Right lobe of liver (tissue), 6 donors: ENCODE measurements at regions not wholly inside any gene's neighbourhood (a gene's known extent, or its start where the extent isn't known, plus 50 kb on each side); places are given as distances from the start of the nearest gene placed in this dataset.

Source experiments
- ATAC-seq, 4 donors: fragments of 200-7000 bp; cut with Tn5 transposase; one replicate each; pipeline ENCODE4 v1.9.1; 2020; ENCODE audit warnings: mild to moderate bottlenecking in 4 of 4, moderate library complexity in 4 of 4
- DNase-seq, 3 donors: peaks; one replicate each; pipeline ENCODE4 v3.0.0-alpha.2; 2020
- H3K27ac ChIP-seq, 3 donors: fragments of 200-600 bp; one replicate each; pipeline ENCODE4 v1.8.0; 2022
- H3K27me3 ChIP-seq, 2 donors: fragments of 200-600 bp; one replicate each; pipeline ENCODE4 v1.8.0; 2022
- H3K36me3 ChIP-seq, 4 donors: fragments of 200-600 bp; sonication (generic) in 1 of 4; one replicate each; pipeline versions ENCODE4 v1.5.1 to v1.8.0; 2017 to 2022; ENCODE audit warnings: control low read depth in 1 of 4
- H3K4me1 ChIP-seq, 4 donors: fragments of 200-600 bp; sonication (generic) in 1 of 4; one replicate each; pipeline versions ENCODE4 v1.5.1 to v1.8.0; 2017 to 2022; ENCODE audit warnings: control low read depth in 1 of 4
- H3K4me3 ChIP-seq, 3 donors: fragments of 200-600 bp; one replicate each; pipeline ENCODE4 v1.8.0; 2022
- H3K9me3 ChIP-seq, 4 donors: fragments of 200-600 bp; sonication (generic) in 1 of 4; one replicate each; pipeline versions ENCODE4 v1.5.1 to v1.8.0; 2017 to 2022; ENCODE audit warnings: control low read depth in 1 of 4
- POLR2A ChIP-seq: fragments of 450-650 bp; IDR thresholded peaks from one replicate; pipeline ENCODE4 v1.6.1; 2017; ENCODE audit warnings: antibody characterized with exemption, mild to moderate bottlenecking
- WGBS: methylation state at CpG from one replicate; pipeline ENCODE4 v1.1.6; 2018; ENCODE audit warnings: low coverage, low lambda C conversion rate; ENCODE audit not compliant: insufficient coverage; ENCODE audit errors: missing lambda C conversion rate; 5-methylcytosine and 5-hydroxymethylcytosine counted together
- intact Hi-C, 2 donors: fragments of 100-400 bp; cut with DNase I; formaldehyde crosslinking; loops; one replicate each; pipeline versions ENCODE4 v1.11.2 to v1.14.1; 2022
- TF ChIP-seq, protein P1 (sequence below), 4 donors: fragments of 200-600 bp in 3 of 4; fragments of 450-650 bp in 1 of 4; IDR thresholded peaks; one replicate each; pipeline versions ENCODE4 v1.5.1 to v1.8.0; 2016 to 2022; ENCODE audit warnings: antibody characterized with exemption in 4 of 4, mild to moderate bottlenecking in 2 of 4
- donor health status: DM: no; HTN: yes; CAD: no.
- donor health status: DM: no; HTN: no; CAD: no.
- donor health status: DM: no; HTN: no; CAD: no.
- donor health status: DM: no; HTN: yes; CAD: no.
- donor health status: DM: no; HTN: yes; CAD: no.

DNA sequence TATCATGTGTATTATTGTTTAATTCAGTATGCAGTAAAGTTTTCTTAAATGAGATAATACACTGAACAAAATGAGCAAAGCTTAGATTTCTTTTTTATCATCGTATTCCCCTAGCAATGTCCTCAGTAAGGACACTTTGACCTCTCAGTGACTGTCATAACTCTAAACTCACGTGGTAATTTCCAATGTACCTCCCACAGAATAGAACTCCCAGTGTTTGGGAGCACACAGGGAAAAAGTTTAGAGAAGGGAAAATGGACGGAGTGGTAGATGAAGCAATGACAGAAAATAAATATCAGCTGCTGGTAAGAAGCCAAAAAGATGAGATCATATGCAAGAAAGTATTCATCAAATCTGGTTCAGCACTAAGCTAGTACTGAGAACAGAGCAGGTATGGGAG, 758.6 kb upstream of the KCND2 start:
- no peaks in the 10 kb centered on the region for H3K9me3 ChIP-seq
- peak; percentile 49 to 94 (median 74) for ATAC-seq
- H3K27ac ChIP-seq, result peak overlapping the region in 1 of 3 donors; percentile 52
- intact Hi-C loops, result no loop called here
- no peaks in the 10 kb centered on the region for H3K27me3 ChIP-seq
- no peak overlapping the region for H3K4me3 ChIP-seq
- 8% methylated on average over 3 of the region's 3 CpGs for WGBS
- no peak for TF ChIP-seq POLR2A
- TF ChIP-seq, protein P1, sequence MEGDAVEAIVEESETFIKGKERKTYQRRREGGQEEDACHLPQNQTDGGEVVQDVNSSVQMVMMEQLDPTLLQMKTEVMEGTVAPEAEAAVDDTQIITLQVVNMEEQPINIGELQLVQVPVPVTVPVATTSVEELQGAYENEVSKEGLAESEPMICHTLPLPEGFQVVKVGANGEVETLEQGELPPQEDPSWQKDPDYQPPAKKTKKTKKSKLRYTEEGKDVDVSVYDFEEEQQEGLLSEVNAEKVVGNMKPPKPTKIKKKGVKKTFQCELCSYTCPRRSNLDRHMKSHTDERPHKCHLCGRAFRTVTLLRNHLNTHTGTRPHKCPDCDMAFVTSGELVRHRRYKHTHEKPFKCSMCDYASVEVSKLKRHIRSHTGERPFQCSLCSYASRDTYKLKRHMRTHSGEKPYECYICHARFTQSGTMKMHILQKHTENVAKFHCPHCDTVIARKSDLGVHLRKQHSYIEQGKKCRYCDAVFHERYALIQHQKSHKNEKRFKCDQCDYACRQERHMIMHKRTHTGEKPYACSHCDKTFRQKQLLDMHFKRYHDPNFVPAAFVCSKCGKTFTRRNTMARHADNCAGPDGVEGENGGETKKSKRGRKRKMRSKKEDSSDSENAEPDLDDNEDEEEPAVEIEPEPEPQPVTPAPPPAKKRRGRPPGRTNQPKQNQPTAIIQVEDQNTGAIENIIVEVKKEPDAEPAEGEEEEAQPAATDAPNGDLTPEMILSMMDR (IDR thresholded peaks at IDR 0.05), result no peak
- H3K4me1 ChIP-seq, result peaks cover 0 to 20% (median 0%) of the 10 kb centered on the region in 4 donors
- no peaks in the 10 kb centered on the region for H3K36me3 ChIP-seq
- DNase-seq, result no peak

DNA sequence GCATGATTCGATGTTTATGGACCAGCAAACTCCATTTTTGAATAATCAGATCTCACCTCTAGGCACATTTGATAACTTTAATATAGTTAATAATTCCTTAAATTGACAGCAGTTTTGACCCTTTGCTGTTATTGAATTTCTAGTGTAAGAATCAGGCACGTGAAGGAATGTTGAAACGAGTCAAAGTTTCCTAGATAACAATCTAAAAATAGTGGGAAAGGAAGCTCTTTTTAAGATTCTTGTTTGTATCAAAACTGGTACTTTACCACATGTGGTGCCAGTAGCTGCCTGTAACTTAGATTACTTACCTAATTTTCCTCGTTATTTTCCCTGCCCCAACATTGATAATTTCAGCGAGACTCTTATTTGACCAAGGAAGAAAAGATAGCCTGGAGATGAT, 757.8 kb upstream of the KCND2 start:
- 22% methylated on average over 5 of the region's 5 CpGs for WGBS

DNA sequence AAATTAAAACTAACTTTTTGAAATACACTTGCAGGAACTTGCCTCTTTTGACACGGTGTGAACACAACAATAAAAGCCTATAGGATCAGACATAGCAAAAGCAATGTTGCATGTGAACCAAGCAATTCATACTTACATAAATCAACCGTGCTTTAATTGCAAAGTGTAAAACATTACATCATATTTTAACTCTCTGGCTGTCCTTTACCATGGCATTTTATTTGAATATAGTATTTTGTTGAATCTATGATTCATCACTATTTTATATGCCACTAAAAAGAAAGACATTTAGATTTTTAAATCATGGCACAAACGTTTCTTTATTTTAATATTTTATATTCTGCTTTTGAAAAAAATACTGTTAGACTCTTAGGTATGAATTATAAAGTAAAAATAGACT, 757.0 kb upstream of the KCND2 start:
- WGBS, result 63% methylated on average over 3 of the region's 3 CpGs
- Histone ChIP-seq H3K4me3 (no peak overlapping the region), H3K27ac (no peak overlapping the region), H3K27me3 (no peaks in the 10 kb centered on the region), H3K9me3 (no peaks in the 10 kb centered on the region), H3K36me3 (no peaks in the 10 kb centered on the region), H3K4me1 (peaks cover 0 to 20% (median 0%) of the 10 kb centered on the region in 4 donors)
- TF ChIP-seq, protein P1 (IDR thresholded peaks at IDR 0.05), result no peak
- DNase-seq (no peak), ATAC-seq (no peak)
- intact Hi-C loops, result no loop called here

More for the DNA sequence above, 757.8 kb upstream of the KCND2 start:
- Histone ChIP-seq H3K27me3 (no peaks in the 10 kb centered on the region), H3K4me1 (peaks cover 0 to 20% (median 0%) of the 10 kb centered on the region in 4 donors), H3K36me3 (no peaks in the 10 kb centered on the region), H3K9me3 (no peaks in the 10 kb centered on the region), H3K4me3 (no peak overlapping the region), H3K27ac (peak overlapping the region in 1 of 3 donors; percentile 52)
- ATAC-seq, result peak; percentile 18 to 68 (median 39)
- DNase-seq, result no peak
- intact Hi-C loops, result no loop called here
- TF ChIP-seq POLR2A, result no peak
- TF ChIP-seq, protein P1 (IDR thresholded peaks at IDR 0.05), result no peak

DNA sequence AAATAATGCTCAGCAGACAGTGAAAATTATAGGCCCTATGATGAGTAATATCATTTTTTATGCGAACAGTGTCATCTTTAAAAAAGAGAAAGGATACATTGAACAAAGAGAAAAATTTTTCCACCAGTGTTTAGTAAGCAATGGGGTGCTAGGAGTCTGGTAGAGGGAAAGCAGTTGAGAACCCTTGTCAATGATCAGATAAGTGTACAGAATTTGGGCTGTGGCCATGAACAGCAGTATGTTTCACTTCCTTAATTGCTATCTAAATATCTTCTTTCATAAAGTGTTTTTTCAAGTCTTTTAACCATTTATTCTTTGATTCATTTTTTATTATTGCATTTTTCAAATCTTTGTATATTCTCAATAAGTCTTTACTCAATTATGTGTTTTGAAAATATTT, 750.7 kb upstream of the KCND2 start:
- DNase-seq, result no peak
- no peak for ATAC-seq
- Histone ChIP-seq H3K9me3 (no peaks in the 10 kb centered on the region), H3K27me3 (no peaks in the 10 kb centered on the region), H3K27ac (no peak overlapping the region), H3K36me3 (no peaks in the 10 kb centered on the region), H3K4me3 (no peak overlapping the region), H3K4me1 (no peaks in the 10 kb centered on the region)
- WGBS, result 70% methylated on average over 1 of the region's 1 CpG
- intact Hi-C loops, result no loop called here
- no peak for TF ChIP-seq POLR2A
- TF ChIP-seq, protein P1 (IDR thresholded peaks at IDR 0.05), result no peak

DNA sequence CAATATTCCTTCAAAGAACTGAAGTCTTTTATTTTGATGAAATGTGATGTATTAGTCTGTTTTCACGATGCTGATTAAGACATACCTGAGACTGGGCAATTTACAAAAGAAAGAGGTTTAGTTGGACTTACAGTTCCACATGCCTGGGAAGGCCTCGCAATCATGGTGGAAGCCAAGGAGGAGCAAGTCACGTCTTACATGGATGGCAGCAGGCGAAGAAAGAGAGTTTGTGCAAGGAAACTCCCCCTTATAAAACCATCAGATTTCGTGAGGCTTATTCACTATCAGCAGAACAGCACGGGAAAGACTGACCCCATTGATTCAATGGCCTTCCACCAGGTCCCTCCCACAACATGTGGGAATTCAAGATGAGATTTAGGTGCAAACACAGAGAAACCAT, 750.3 kb upstream of the KCND2 start:
- no peak for ATAC-seq
- WGBS, result 81% methylated on average over 6 of the region's 6 CpGs
- TF ChIP-seq, protein P1 (IDR thresholded peaks at IDR 0.05), result no peak
- no peak for TF ChIP-seq POLR2A
- Histone ChIP-seq H3K9me3 (no peaks in the 10 kb centered on the region), H3K4me1 (no peaks in the 10 kb centered on the region), H3K36me3 (no peaks in the 10 kb centered on the region), H3K27me3 (no peaks in the 10 kb centered on the region), H3K27ac (no peak overlapping the region), H3K4me3 (no peak overlapping the region)
- intact Hi-C loops, result no loop called here
- no peak for DNase-seq
